NT2/D1 (cell line): ENCODE measurements at regions not wholly inside any gene's neighbourhood (a gene's known extent, or its start where the extent isn't known, plus 50 kb on each side); places are given as distances from the start of the nearest gene placed in this dataset.

Source experiments
- SUZ12 ChIP-seq: IDR thresholded peaks from 2 replicates; pipeline ENCODE4 v1.6.1; 2011; ENCODE audit not compliant: insufficient read length, insufficient read depth; ENCODE audit errors: extremely low read depth
- YY1 ChIP-seq: IDR thresholded peaks from 2 replicates; pipeline ENCODE4 v1.6.1; 2011; ENCODE audit not compliant: insufficient read length, insufficient read depth
- ZNF274 ChIP-seq: IDR thresholded peaks from 2 replicates; pipeline ENCODE4 v1.6.1; 2011; ENCODE audit warnings: mild to moderate bottlenecking, low read depth, low read length

DNA sequence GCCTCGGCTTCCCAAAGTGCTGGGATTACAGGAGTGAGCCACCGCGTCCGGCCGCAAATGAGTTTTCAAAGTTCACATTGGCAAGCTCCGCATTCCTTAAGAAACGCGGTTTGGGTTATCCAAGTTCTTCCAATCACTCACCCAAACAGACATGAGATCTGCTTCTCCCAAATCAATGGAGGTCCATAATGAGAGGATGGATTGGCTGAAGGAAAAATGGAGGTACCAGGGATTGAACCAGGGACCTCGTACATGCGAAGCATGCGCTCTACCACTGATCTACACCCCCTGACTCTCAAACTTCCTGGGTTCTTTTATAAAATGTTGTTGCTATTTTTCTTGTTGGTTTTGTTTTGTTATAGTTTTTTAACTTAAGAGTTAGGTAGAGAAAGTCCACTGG, 170.0 kb downstream of the GPX5 start:
- TF ChIP-seq ZNF274 (no peak), YY1 (no peak), SUZ12 (no peak)
